ENCODE measurements at regions not wholly inside any gene's neighbourhood (a gene's known extent, or its start where the extent isn't known, plus 50 kb on each side); places are given as distances from the start of the nearest gene placed in this dataset.

- peak; percentile 44 for DNase-seq
Measured at GRCh38 chr10:131621784-131622624, 278.8 kb upstream of the PPP2R2D start.

GRCh38 chr10:131625041-131625440 is 275.8 kb upstream of the PPP2R2D start:
- no peak for TF ChIP-seq CTCF (IDR thresholded peaks at IDR 0.05; ENCODE audit: unreplicated experiment)
- Mint-ChIP-seq H3K9me3 (ENCODE audit: low read depth, unreplicated experiment) (peaks cover 2% of the 10 kb centered on the region), H3K27ac (ENCODE audit: unreplicated experiment) (no peak overlapping the region), H3K27me3 (ENCODE audit: unreplicated experiment) (no peaks in the 10 kb centered on the region), H3K4me3 (ENCODE audit: low read depth, unreplicated experiment) (no peak overlapping the region), H3K36me3 (ENCODE audit: insufficient read depth, unreplicated experiment) (peaks cover 3% of the 10 kb centered on the region), H3K4me1 (ENCODE audit: low read depth, unreplicated experiment) (no peaks in the 10 kb centered on the region)
- BruUV-seq (replicated peaks), result no TSS peak
- CTCF ChIA-PET, result no interaction called here
- no peak for DNase-seq
- intact Hi-C loops (cut with micrococcal nuclease; ENCODE audit: unreplicated experiment), result no loop called here

More at GRCh38 chr10:131621784-131622624, 278.8 kb upstream of the PPP2R2D start:
- BruUV-seq (replicated peaks), result TSS peak; percentile 30
- Mint-ChIP-seq H3K36me3 (ENCODE audit: insufficient read depth, unreplicated experiment) (peaks cover 3% of the 10 kb centered on the region), H3K27me3 (ENCODE audit: unreplicated experiment) (no peaks in the 10 kb centered on the region), H3K9me3 (ENCODE audit: low read depth, unreplicated experiment) (peaks cover 2% of the 10 kb centered on the region), H3K4me1 (ENCODE audit: low read depth, unreplicated experiment) (no peaks in the 10 kb centered on the region), H3K27ac (ENCODE audit: unreplicated experiment) (peak overlapping the region; percentile 92), H3K4me3 (ENCODE audit: low read depth, unreplicated experiment) (no peak overlapping the region)
- intact Hi-C loops (cut with micrococcal nuclease; ENCODE audit: unreplicated experiment), result no loop called here
- CTCF ChIA-PET, result no interaction called here
- TF ChIP-seq CTCF (IDR thresholded peaks at IDR 0.05; ENCODE audit: unreplicated experiment), result no peak

- no TSS peak for BruUV-seq (replicated peaks)
- Mint-ChIP-seq H3K9me3 (ENCODE audit: low read depth, unreplicated experiment) (peaks cover 2% of the 10 kb centered on the region), H3K27ac (ENCODE audit: unreplicated experiment) (no peak overlapping the region), H3K4me3 (ENCODE audit: low read depth, unreplicated experiment) (no peak overlapping the region), H3K4me1 (ENCODE audit: low read depth, unreplicated experiment) (peaks cover 7% of the 10 kb centered on the region), H3K36me3 (ENCODE audit: insufficient read depth, unreplicated experiment) (peaks cover 3% of the 10 kb centered on the region), H3K27me3 (ENCODE audit: unreplicated experiment) (no peaks in the 10 kb centered on the region)
- CTCF ChIA-PET, result no interaction called here
- TF ChIP-seq CTCF (IDR thresholded peaks at IDR 0.05; ENCODE audit: unreplicated experiment), result no peak
- intact Hi-C loops (cut with micrococcal nuclease; ENCODE audit: unreplicated experiment), result no loop called here
- no peak for DNase-seq
Measured at GRCh38 chr10:131626274-131626673, 274.5 kb upstream of the PPP2R2D start.

GRCh38 chr10:131629026-131629770 is 271.6 kb upstream of the PPP2R2D start:
- CTCF ChIA-PET, result no interaction called here
- Mint-ChIP-seq H3K27me3 (ENCODE audit: unreplicated experiment) (no peaks in the 10 kb centered on the region), H3K9me3 (ENCODE audit: low read depth, unreplicated experiment) (peaks cover 2% of the 10 kb centered on the region), H3K4me1 (ENCODE audit: low read depth, unreplicated experiment) (peaks cover 9% of the 10 kb centered on the region), H3K27ac (ENCODE audit: unreplicated experiment) (no peak overlapping the region), H3K36me3 (ENCODE audit: insufficient read depth, unreplicated experiment) (no peaks in the 10 kb centered on the region), H3K4me3 (ENCODE audit: low read depth, unreplicated experiment) (no peak overlapping the region)
- TF ChIP-seq CTCF (IDR thresholded peaks at IDR 0.05; ENCODE audit: unreplicated experiment), result no peak
- DNase-seq, result no peak
- intact Hi-C loops (cut with micrococcal nuclease; ENCODE audit: unreplicated experiment), result no loop called here
- BruUV-seq (replicated peaks), result no TSS peak

Measured in Calu3 (cell line).